GM18519 (cell line): ENCODE measurements at regions not wholly inside any gene's neighbourhood (a gene's known extent, or its start where the extent isn't known, plus 50 kb on each side); places are given as distances from the start of the nearest gene placed in this dataset.

Experiments
- ATAC-seq: cut with Tn5 transposase; IDR thresholded peaks from one replicate; pipeline ENCODE4 v1.9.1; 2021; ENCODE audit warnings: mild to moderate bottlenecking, moderate library complexity; ENCODE audit not compliant: unreplicated experiment, low FRiP score

DNA sequence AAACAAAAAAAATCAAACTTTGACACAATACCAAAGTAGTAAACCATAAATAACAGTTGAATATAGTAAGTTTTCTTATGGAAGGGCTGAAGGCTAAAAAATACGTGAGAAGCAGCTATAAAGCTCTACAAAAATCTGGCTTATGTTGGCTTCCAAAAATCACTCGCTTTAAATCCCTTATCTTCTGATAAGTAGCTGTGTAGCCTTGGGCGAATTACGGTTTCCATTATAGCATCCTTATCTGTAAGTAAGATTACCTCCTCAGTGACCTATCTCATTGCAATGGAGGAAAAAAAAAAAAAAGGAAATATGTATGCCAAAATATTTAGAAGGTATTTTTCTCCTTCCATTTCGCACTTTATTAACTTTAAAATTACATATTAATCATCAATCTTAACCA, 348.6 kb downstream of the PLOD2 start:
- no peak for ATAC-seq

DNA sequence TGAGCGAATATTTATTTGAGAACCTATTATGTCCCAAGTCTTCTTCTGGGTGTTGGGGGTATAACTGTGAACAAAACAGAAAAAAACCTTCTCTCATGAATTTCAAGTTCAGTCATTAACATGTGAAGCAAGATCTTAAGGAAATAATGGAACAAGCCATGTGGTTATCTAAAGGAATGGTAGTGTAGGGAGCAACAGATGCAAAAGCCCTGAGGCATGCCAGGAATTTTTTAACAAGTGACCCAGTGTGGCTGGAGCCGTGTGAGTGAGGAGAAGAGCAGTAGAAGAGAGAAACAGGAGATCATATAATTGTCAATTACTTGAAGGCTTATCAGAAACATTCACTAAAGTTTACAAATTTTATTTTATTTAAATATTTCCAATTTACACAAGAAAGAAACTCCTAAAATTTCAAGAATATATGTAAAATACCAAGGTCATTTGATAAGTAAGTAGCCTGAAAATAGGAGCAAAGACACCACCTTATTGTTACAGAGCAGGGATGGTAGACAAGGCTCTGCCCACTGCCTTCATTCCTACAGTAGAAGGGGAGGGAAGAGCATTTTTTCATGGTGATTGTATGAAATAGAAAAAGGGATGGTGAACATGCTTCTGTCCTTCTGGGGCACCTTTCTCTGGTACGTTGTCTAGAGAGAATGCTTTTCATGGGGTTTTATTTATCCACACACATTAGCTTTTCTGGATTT, 345.1 kb downstream of the PLOD2 start:
- no peak for ATAC-seq

DNA sequence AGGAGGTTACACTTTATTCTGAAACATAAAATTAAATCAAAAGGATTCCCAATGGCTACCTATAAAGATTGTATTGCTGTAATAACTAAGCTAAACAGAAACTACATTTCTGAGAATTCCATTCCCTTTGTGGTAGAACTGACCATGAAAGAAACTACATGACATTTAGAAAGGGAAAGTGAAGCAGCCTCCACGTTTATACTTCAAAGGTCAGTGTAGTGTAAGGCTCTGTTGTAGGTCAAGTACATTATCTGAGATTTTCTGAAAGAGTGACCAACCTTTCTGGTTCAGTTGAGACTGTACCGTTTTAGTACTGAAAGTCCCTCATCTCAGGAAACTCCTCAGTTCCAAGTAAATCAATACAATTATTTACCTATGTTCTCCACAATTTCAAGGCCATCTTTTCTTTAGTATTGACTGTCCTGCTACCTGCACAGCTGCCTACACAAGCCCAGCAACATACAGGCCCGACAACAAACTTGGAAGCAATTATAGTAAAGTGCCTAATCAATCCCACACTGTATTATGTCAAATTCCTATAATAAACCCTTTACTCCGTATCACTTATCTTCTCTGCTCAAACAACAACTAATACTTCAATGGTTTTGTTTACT, 343.0 kb downstream of the PLOD2 start:
- no peak for ATAC-seq

DNA sequence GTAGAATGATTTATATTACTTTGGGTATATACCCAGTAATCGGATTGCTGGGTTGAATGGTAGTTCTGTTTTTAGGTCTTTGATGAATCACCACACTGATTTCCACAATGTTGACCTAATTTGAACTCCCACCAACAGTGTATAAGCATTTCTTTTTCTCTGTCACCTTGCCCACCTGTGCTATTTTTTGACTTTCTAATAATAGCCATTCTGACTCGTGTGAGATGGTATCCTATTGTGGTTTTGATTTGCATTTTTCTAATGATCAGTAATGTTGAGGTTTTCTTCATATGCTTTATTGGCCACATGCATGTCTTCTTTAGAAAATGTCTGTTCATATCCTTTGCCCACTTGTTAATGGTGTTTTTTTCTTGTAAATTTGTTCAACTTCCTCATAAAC, 340.8 kb downstream of the PLOD2 start:
- ATAC-seq = no peak

DNA sequence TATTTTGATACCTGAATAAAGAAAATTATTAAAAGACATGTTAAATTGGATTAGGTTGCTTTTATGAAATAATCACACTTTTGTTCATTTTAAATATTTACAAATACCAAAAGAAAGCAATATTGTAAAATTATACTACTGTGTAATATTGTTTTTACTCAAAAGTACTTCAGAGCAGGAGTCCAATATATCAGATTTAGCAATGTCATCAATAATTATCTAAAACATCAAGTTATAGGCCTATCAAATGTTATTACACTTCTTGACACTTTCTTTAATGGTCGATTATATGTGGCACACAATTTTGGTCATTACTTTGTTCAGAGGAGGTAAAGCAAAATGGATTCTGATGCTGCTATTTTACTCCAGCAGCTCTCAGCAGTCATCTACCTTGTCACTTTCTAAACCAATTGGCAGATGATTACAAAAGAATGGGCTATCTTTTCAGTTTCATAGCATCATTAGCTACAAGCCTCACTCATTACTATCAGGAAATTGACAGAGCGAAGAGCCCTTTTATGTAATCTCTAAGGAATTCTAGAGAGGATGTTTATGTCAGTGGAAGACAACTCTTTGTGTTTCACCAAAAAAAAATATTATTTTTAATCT, 318.6 kb downstream of the PLOD2 start:
- no peak for ATAC-seq

DNA sequence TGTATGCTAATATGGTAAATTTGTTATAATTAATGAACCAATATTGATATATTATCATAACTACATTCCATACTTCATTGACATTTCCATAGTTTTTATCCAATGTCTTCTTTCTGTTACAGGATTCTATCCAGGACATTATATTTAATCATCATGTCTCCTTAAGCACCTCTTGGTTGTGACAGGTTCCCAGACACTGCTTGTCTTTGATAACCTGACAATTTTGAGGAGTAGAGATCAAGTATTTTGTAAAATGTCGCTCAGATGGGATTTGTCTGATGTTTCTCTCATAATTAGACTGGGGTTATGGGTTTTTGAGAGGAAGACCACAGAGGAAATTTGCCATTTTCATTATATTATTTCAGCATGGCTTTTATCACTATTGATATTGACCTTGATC, 317.4 kb downstream of the PLOD2 start:
- ATAC-seq = no peak

DNA sequence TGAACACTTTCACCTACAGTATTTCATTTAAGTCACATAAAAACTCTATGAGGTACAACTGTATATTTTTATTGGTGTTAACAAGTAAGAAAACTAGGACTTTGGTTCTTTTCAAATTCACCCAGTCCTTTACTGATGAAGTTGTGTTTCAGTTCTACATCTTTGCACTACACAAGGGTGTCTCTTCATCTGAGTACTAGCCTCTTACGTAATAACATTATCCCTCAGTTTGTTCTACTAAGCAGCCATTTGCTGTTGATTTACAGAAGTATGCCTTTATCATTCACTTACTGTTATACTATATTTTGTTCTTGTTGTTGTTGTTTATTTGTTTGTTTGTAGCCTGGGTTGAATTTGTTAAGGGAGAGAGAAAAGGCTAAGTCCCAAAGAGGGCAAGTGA, 311.9 kb downstream of the PLOD2 start:
- ATAC-seq = no peak

DNA sequence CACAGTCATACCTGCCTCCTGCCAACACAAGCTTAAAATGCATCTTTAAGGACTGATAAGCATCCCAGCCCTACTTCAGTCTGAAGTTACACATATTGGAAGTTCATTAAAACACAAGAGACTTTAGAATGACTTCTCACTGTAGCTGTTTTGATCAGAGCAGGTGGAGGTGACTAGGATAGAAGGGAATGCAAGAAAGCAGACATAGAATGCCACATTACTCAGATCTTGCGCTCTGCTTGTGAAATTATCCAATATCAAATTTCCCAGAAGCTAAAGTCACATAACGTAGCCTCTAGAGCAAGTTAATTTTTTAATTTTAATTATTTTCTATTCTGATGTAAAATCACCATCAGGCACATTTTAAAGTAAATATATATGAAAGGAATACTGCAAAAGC, 306.5 kb downstream of the PLOD2 start:
- ATAC-seq = no peak

DNA sequence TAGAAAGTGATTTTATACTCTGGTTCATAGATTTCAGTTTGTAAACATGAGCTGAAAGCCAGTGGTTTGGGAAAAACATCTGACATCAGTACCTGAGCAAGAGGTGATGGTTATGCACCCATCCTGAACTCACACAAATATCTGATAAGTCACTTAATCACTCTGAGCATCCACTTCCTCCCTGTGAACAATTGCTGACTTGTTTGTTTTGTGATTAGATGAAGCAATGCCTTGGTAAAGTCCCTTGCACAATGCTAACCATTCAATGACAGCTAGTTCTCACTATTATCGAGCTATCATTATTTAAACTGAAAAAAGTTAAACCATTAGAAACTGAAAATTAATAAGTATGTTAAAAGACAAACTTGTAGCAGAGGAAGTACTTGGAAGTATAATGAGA, 303.0 kb downstream of the PLOD2 start:
- ATAC-seq = no peak

DNA sequence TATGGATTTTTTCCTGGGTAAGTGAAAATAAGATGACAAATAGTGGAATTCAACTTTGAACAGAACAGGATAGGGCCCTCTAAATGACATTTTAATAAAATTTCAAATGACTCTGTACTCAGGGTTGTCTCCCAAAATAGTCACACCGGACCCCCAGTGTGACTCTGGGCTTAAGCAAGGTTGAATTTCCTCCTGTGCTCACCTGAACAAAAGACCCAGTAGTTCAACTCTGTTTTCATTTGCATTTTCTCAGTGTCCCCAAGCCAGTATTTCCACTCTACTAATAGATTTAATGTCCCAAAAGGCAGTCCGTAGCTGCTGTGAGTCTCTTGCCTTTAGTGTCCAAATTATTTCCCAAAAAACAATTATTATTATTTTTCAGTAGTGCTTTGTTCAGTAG, 296.6 kb downstream of the PLOD2 start:
- ATAC-seq = no peak

DNA sequence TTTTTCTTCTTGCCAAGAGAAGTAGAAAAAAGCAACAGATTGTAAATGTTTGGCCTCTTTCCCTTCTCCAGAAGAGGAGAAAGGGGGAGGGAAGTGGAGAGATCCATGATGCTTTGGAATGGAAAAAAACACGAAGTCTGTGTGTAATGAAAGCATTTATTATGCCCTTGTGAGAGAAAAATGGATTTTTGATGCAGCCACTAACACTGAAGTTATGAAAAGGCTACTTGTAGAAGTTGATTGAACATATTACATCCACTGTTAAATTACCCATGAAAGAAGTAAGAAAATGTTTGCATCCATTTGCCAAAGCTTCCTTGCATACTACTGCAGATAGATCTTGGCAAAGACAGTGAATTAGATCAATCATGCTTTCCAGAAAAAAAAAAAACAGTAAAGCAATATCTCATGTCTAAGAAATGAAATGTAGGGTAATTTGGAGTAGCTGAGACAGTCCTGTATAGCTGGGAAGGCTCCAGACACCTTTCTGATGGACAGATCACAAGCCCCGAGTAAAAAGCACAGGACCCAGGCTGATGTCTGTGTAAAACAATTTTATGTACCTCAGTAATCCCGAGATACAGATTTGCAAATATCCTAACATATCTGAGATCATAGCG, 295.5 kb downstream of the PLOD2 start:
- ATAC-seq = no peak

DNA sequence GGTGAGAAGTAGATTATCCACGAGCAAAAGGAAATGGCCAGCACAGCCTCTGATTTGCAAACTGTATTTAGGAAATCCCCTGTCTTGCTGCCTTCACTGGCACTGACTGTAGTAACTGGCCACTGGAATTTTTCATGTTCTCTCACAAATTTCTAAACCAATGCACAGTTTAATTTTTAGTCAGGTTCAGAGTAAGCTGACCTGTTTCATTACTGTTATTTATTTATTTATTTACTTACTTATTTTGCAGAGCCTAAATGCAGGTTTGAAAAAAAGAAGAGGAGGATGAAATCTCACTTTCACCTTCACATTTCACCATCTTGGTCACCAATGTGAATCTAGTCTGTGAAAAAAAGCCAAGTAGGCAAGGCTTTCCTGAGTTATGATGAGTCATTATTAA, 291.0 kb downstream of the PLOD2 start:
- no peak for ATAC-seq

DNA sequence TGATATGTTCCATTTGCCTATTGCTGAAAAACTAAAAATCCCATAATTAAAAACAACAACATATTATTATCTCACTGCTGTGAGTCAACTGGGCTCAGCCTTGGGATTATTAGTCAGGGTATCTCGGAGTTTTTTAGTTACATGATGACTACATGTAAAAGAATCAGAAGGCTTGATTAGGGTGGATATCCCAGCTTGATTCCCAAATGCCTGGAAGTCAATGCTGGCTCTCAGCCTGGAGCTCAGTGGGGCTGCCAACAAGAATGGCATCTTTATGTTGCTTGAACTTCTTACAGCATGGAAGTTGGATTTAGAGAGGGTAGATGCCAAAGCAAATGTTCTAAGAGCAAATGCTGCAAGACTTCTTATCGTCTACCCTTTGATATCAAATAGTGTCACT, 278.5 kb downstream of the PLOD2 start:
- no peak for ATAC-seq

DNA sequence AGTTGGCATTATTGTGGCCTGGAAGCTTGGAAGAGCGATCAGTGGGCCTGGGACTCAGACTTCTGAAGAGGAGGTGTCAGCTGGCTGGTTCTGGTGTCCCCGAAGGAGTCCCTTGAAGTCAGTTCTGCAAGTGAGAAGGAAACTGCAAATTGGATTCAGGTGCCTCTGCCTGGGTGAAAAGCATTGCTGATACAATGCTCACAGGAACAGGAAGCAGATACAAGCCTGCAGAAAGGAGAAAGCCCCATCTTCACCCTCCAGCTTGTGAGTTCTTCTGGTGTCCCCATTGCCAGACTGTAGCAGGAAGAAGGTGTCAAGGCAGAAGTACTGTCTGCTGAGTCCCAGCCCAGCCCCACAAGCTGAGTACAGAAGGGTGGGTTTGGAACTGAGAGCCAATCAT, 271.3 kb downstream of the PLOD2 start:
- no peak for ATAC-seq

DNA sequence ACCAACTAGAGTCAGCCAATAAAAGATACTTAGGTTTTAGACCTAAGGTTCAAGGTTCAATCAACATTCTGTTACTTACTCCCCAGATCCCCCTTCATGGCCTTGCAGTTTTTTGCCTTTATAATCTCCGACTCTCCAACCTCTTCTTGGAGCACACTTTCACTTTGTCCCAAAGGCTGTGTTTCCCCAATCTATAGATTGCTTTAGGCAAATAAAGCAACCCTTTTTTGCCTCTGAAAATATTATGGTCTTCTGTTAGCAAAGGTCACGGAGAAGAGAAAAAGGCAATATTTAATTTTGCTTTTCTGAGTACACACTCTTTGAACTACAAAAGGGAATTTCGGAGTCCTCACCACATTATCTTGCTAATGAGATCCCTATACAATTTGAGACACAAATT, 268.1 kb downstream of the PLOD2 start:
- no peak for ATAC-seq

DNA sequence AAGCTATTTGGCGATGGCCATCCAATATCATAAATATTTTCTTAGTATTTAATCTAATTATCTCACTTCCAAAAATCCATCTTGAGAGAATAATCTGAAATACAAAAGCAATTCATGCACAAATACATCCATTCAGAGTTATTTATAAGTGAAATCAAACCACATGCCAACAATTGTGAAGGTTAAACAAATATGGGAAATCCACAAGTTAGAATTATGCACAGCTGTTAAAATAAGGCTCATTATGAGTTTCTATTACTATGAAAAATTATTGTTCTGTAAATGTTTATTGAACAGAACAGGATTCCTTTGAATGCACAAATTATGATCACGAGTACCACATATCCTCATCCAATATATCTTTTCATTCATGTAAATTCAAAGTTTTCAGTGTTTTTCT, 267.7 kb downstream of the PLOD2 start:
- ATAC-seq = no peak

DNA sequence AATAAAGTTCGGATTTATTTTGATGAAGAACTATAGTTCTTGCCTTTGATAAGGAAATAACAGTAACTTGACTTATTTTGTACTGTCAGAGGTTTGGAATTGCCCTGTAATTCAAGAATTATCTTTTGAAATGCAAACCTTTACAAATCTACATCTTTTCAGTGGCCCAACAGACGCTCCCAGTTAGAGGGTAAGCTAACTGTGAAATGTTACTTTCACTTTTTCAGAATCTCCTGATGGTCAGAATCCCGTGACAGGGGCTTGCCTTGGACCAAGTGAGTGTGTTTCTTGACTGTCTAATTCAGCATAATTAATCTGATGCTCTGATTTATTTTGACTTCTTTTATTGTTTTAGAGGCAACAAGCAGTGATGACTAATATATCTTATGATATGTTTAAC, 262.5 kb downstream of the PLOD2 start:
- ATAC-seq = no peak

DNA sequence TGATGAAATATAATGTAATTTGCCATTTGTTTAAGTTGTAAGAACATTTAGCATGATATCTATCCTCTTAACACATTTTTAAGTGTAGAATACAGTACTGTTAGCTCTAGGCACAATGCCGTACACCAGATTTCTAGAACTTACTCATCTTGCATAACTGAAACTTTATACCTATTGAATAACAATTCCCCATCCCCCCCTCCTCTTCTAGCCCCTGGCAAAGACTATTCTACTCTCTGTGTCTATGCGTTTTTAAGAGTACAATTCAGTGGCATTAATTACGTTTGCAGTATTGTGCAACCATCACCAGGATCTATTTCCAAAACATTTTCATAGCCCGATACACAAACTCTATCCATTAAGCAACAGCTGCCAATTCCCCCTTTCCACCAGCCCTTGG, 261.7 kb downstream of the PLOD2 start:
- ATAC-seq = no peak

DNA sequence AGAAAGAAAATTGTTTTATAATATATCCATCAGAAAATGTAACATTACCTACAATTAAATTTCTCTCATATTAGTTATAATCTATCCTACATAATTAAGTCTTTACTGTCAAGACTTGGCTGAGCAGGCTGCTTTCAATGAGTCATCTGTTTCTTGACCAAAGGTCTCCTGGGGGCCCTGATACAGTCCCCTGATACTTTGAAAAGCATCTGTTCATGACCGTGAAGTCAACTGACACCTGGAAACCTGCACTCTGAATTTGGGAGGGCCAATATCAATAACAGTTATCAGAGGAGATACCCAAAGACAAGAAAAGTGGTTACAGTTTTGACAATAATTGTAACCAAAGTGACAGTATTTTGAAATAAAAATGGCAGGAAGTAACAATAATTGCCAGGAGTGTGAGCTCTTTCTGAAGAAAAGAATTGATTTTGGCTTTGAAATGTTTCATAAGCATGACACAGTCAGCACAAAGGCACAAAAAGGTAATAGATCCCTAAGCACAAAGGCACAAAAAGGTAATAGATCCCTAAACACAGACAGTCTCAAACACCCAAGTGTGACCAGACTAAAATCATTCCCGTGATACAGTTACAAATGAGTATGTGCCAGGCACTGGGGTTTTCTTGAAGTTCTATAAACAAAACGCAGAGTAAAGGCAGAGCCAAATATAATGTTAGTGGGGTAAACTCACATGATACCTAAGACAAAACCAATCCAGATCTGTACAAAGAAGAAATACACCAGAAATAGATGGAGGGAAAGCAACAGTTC, 260.7 kb downstream of the PLOD2 start:
- ATAC-seq = peak; percentile 61

DNA sequence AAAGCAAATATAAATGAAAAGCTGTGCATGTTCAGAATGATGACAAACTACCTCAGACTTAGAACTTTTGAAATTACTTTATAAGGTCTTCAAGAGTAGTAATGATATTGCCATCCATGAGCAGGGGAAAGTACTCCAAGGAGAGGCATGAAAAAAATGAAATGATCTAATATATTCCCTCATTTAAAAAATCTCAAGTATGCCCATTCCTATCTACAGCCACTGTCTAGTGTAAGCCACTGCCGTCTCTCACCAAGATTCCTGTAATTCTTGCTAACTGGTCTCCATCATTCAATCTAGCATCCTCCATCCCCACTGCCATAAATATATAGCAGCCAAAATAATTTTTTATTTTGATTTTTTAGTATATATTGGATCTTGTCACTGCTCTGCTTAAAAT, 258.8 kb downstream of the PLOD2 start:
- ATAC-seq = no peak

DNA sequence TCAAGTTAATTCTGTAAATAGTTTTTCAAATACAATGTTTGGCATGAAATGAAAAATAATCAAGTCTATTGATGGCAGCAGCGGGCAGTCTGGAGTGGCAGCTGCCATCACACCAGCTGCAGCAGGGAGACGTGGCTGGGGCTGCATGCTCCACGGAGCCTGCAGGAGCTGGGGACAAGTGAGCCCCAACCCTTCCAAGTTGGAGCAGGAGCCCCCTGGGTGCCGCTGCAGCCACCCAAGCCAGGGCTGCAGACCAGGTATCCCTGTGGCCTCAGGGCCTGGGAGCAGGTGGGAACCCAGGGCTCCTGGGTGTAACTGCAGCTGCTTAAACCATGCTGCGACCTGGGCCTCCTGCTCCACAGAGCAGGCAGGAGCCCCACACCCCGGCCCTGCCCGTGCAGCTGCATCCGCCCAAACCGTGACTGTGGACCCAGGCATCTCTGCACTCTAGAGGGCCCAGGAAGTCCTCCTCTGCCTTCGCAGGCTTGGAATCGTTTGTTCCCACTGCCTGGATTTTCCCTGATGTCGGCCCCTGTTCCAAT, 257.4 kb downstream of the PLOD2 start:
- no peak for ATAC-seq
